Spinal cord (tissue), 9 donors: ENCODE measurements at regions not wholly inside any gene's neighbourhood (a gene's known extent, or its start where the extent isn't known, plus 50 kb on each side); places are given as distances from the start of the nearest gene placed in this dataset.

ENCODE experiments used
- DNase-seq, 6 donors: peaks; one replicate each; pipeline versions ENCODE4 v3.0.0 to v3.0.0-alpha.2; 2013 to 2015; ENCODE audit warnings: low spot score in 6 of 6, low read depth in 4 of 6
- H3K27ac ChIP-seq: one replicate; pipeline ENCODE4 v1.5.1; 2013; ENCODE audit warnings: low read depth, low read length, control low read depth
- H3K27me3 ChIP-seq: one replicate; pipeline ENCODE4 v1.6.1; 2013; ENCODE audit warnings: low read length; ENCODE audit not compliant: control insufficient read depth, insufficient read depth
- H3K36me3 ChIP-seq: one replicate; pipeline ENCODE4 v1.6.1; 2013; ENCODE audit warnings: low read length; ENCODE audit not compliant: control insufficient read depth, insufficient read depth
- H3K4me1 ChIP-seq: one replicate; pipeline ENCODE4 v1.6.1; 2013; ENCODE audit warnings: low read length; ENCODE audit not compliant: control insufficient read depth, insufficient read depth
- H3K4me3 ChIP-seq: one replicate; pipeline ENCODE4 v1.5.1; 2013; ENCODE audit warnings: low read depth, low read length, control low read depth
- H3K9me3 ChIP-seq: one replicate; pipeline ENCODE4 v1.6.1; 2013; ENCODE audit warnings: low read length; ENCODE audit not compliant: control insufficient read depth, insufficient read depth
- WGBS: methylation state at CpG from one replicate; pipeline ENCODE4 v1.1.5; 2013; ENCODE audit warnings: missing lambda C conversion rate; ENCODE audit not compliant: insufficient coverage; 5-methylcytosine and 5-hydroxymethylcytosine counted together
- donor health status: healthy.

GRCh38 chr9:129386812-129387177 is 208.7 kb upstream of the IER5L start:
- no peak for DNase-seq
- 46% methylated on average over 5 of the region's 6 CpGs for WGBS
- Histone ChIP-seq H3K27me3 (no peaks in the 10 kb centered on the region), H3K27ac (no peak overlapping the region), H3K9me3 (no peaks in the 10 kb centered on the region), H3K4me3 (no peak overlapping the region), H3K4me1 (peaks cover 34% of the 10 kb centered on the region), H3K36me3 (no peaks in the 10 kb centered on the region)

GRCh38 chr9:129385211-129385934 is 207.3 kb upstream of the IER5L start:
- Histone ChIP-seq H3K36me3 (no peaks in the 10 kb centered on the region), H3K27me3 (no peaks in the 10 kb centered on the region), H3K9me3 (no peaks in the 10 kb centered on the region), H3K4me1 (peaks cover 23% of the 10 kb centered on the region), H3K4me3 (no peak overlapping the region), H3K27ac (no peak overlapping the region)
- 93% methylated on average over 10 of the region's 11 CpGs for WGBS
- no peak for DNase-seq

- no peak overlapping the region for H3K27ac ChIP-seq
- no peaks in the 10 kb centered on the region for H3K9me3 ChIP-seq
- H3K27me3 ChIP-seq: no peaks in the 10 kb centered on the region
- H3K4me1 ChIP-seq: peaks cover 23% of the 10 kb centered on the region
- no peak overlapping the region for H3K4me3 ChIP-seq
- WGBS: 88% methylated on average over 9 of the region's 11 CpGs
- H3K36me3 ChIP-seq: no peaks in the 10 kb centered on the region
- DNase-seq: no peak
Observed at GRCh38 chr9:129384491-129385210, 206.6 kb upstream of the IER5L start.

- Histone ChIP-seq H3K4me1 (peaks cover 31% of the 10 kb centered on the region), H3K9me3 (no peaks in the 10 kb centered on the region), H3K4me3 (peak overlapping the region; percentile 52), H3K27me3 (no peaks in the 10 kb centered on the region), H3K27ac (peak overlapping the region; percentile 87), H3K36me3 (no peaks in the 10 kb centered on the region)
- WGBS: 2% methylated on average over 56 of the region's 65 CpGs
- DNase-seq: peak in 5 of 6 donors; percentile 63 to 94 (median 67)
Observed at GRCh38 chr9:129383561-129384490, 205.8 kb upstream of the IER5L start.

- no peaks in the 10 kb centered on the region for H3K36me3 ChIP-seq
- H3K9me3 ChIP-seq: no peaks in the 10 kb centered on the region
- H3K27me3 ChIP-seq: no peaks in the 10 kb centered on the region
- H3K4me3 ChIP-seq: peak overlapping the region; percentile 52
- H3K4me1 ChIP-seq: peaks cover 38% of the 10 kb centered on the region
- 11% methylated on average over 26 of the region's 29 CpGs for WGBS
- peak overlapping the region; percentile 87 for H3K27ac ChIP-seq
- DNase-seq: no peak
Observed at GRCh38 chr9:129383019-129383560, 205.0 kb upstream of the IER5L start.

GRCh38 chr9:129382281-129383018 is 204.4 kb upstream of the IER5L start:
- no peaks in the 10 kb centered on the region for H3K36me3 ChIP-seq
- 79% methylated on average over 5 of the region's 5 CpGs for WGBS
- H3K4me1 ChIP-seq: peaks cover 40% of the 10 kb centered on the region
- no peaks in the 10 kb centered on the region for H3K9me3 ChIP-seq
- H3K27me3 ChIP-seq: no peaks in the 10 kb centered on the region
- DNase-seq: peak in 1 of 6 donors; percentile 42
- peak overlapping the region; percentile 7 for H3K4me3 ChIP-seq
- peak overlapping the region; percentile 87 for H3K27ac ChIP-seq

GRCh38 chr9:129381481-129381957 is 203.5 kb upstream of the IER5L start:
- WGBS: 86% methylated on average over 10 of the region's 12 CpGs
- H3K9me3 ChIP-seq: no peaks in the 10 kb centered on the region
- no peak overlapping the region for H3K4me3 ChIP-seq
- H3K36me3 ChIP-seq: no peaks in the 10 kb centered on the region
- peaks cover 37% of the 10 kb centered on the region for H3K4me1 ChIP-seq
- no peaks in the 10 kb centered on the region for H3K27me3 ChIP-seq
- no peak for DNase-seq
- no peak overlapping the region for H3K27ac ChIP-seq

- Histone ChIP-seq H3K27me3 (no peaks in the 10 kb centered on the region), H3K4me3 (no peak overlapping the region), H3K9me3 (no peaks in the 10 kb centered on the region), H3K27ac (no peak overlapping the region), H3K4me1 (peaks cover 37% of the 10 kb centered on the region), H3K36me3 (no peaks in the 10 kb centered on the region)
- 94% methylated on average over 9 of the region's 9 CpGs for WGBS
- DNase-seq: no peak
Observed at GRCh38 chr9:129380961-129381401, 202.9 kb upstream of the IER5L start.
